CD4-positive, alpha-beta memory T cell (primary cell): ENCODE measurements at regions not wholly inside any gene's neighbourhood (a gene's known extent, or its start where the extent isn't known, plus 50 kb on each side); places are given as distances from the start of the nearest gene placed in this dataset.

Experiments
- CTCF ChIA-PET: fragments of 350-600 bp; sonication (Branson Sonifier 250); formaldehyde crosslinking; loops from one replicate; lab custom pipeline; 2021; ENCODE audit warnings: inconsistent platforms; ENCODE audit not compliant: partially characterized antibody; lab: Charles Lee
- POLR2A ChIA-PET: fragments of 350-600 bp; sonication (Branson Sonifier 250); formaldehyde crosslinking; loops from one replicate; lab custom pipeline; 2021; ENCODE audit not compliant: partially characterized antibody; lab: Charles Lee
- DNase-seq, 5 donors: peaks; one replicate each; pipeline versions ENCODE4 v3.0.0 to v3.0.0-alpha.2; 2020 to 2022; ENCODE audit warnings: mixed read lengths in 1 of 5
- H3K27ac ChIP-seq: one replicate; pipeline ENCODE4 v1.7.0; 2013; ENCODE audit warnings: low read depth, low read length
- H3K27me3 ChIP-seq: 2 replicates; pipeline ENCODE4 v1.7.0; 2013; ENCODE audit warnings: mild to moderate bottlenecking, low read length, moderate library complexity; ENCODE audit not compliant: insufficient read depth
- H3K36me3 ChIP-seq: 2 replicates; pipeline ENCODE4 v1.7.0; 2013; ENCODE audit warnings: mild to moderate bottlenecking, low read length, moderate library complexity; ENCODE audit not compliant: insufficient read depth
- H3K4me1 ChIP-seq: 2 replicates; pipeline ENCODE4 v1.7.0; 2013; ENCODE audit warnings: mild to moderate bottlenecking, low read length, moderate library complexity; ENCODE audit not compliant: insufficient read depth
- H3K4me3 ChIP-seq, 2 donors: one replicate each; pipeline ENCODE4 v1.7.0; 2013; ENCODE audit warnings: low read length in 2 of 2, mild to moderate bottlenecking in 1 of 2
- H3K9me3 ChIP-seq, 2 donors: one replicate each; pipeline ENCODE4 v1.7.0; 2013; ENCODE audit warnings: low read length in 2 of 2, control low read depth in 1 of 2; ENCODE audit not compliant: control insufficient read depth in 1 of 2
- H3K27ac Mint-ChIP-seq, 7 donors: one replicate each; pipeline ENCODE4 v1.8.0; 2020 to 2021; ENCODE audit warnings: mixed read lengths in 7 of 7, mild to moderate bottlenecking in 6 of 7, inconsistent platforms in 3 of 7, moderate library complexity in 3 of 7
- H3K27me3 Mint-ChIP-seq, 2 donors: one replicate each; pipeline ENCODE4 v1.8.0; 2020 to 2021; ENCODE audit warnings: mixed read lengths in 2 of 2
- H3K36me3 Mint-ChIP-seq, 2 donors: one replicate each; pipeline ENCODE4 v1.8.0; 2020 to 2021; ENCODE audit warnings: mixed read lengths in 2 of 2, inconsistent platforms in 1 of 2, mild to moderate bottlenecking in 1 of 2
- H3K4me1 Mint-ChIP-seq, 4 donors: one replicate each; pipeline ENCODE4 v1.8.0; 2020 to 2021; ENCODE audit warnings: mixed read lengths in 4 of 4, mild to moderate bottlenecking in 1 of 4
- H3K4me3 Mint-ChIP-seq, 8 donors: one replicate each; pipeline ENCODE4 v1.8.0; 2020 to 2021; ENCODE audit warnings: mixed read lengths in 8 of 8, mild to moderate bottlenecking in 7 of 8, moderate library complexity in 6 of 8, inconsistent platforms in 3 of 8
- H3K9me3 Mint-ChIP-seq, 8 donors: one replicate each; pipeline ENCODE4 v1.8.0; 2020 to 2021; ENCODE audit warnings: mixed read lengths in 8 of 8, mild to moderate bottlenecking in 5 of 8, inconsistent platforms in 3 of 8, moderate library complexity in 1 of 8
- intact Hi-C: fragments of 100-400 bp; cut with micrococcal nuclease; formaldehyde crosslinking; loops from one replicate; pipeline ENCODE4 v1.15.1; 2023

DNA sequence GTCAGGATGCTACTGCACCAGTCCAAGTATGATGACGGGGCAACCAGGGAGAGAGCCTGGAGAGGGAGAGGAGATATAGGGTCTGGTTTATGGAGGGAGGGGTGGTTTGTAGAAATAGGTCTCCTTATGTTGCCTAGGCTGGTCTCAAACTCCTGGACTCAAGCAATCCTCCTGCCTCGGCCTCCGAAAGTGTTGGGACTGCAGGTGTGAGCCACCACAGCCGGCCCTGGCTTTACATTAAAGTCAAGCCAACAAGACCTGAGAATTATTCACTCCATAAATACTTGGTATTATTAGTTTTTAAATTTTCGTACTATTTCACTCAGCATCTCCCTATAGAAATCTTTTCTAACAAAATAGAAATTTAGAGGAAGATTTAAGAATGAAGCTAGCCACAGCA lies 86.8 kb downstream of the MATN1 start:
- intact Hi-C loops = no loop called here
- Histone ChIP-seq H3K27ac (no peak overlapping the region), H3K36me3 (no peaks in the 10 kb centered on the region), H3K4me3 (no peak overlapping the region), H3K4me1 (no peaks in the 10 kb centered on the region), H3K27me3 (no peaks in the 10 kb centered on the region), H3K9me3 (no peaks in the 10 kb centered on the region)
- ChIA-PET CTCF (no interaction called here), POLR2A (no interaction called here)
- Mint-ChIP-seq H3K4me1 (no peaks in the 10 kb centered on the region), H3K36me3 (no peaks in the 10 kb centered on the region), H3K27me3 (peaks cover 2 to 4% of the 10 kb centered on the region in 2 donors), H3K27ac (no peak overlapping the region), H3K4me3 (no peak overlapping the region), H3K9me3 (no peaks in the 10 kb centered on the region)
- DNase-seq = no peak

DNA sequence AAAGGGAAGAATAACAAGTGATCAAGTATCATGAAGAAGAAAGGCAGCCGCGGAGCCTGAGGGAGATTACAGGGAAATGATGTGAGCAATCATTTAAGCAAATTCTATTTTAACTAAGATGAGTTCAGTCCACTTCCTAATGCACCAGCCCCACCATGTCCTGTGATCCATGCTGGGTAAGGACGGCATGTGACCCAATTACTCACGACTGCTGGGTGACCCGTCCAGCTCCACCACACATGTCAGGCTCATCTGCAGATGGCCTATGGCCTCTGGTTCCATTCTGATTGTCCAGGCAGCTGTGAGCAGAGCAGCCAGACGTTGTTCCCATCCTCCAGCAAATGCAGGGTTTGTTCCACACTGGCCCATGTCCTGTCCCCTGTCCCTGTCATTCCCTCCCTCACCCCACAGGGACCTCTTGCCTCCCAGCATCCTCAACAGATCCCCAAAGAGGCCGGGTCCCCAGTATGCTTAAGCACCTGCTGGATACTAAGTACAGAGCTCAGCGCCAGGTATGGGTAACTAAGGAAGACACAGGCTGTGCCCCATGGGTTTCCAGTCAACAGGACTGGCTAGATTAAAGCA lies 87.9 kb downstream of the MATN1 start:
- peaks cover 2 to 9% of the 10 kb centered on the region in 2 donors for H3K27me3 Mint-ChIP-seq
- H3K27ac Mint-ChIP-seq = no peak overlapping the region
- H3K36me3 Mint-ChIP-seq = no peaks in the 10 kb centered on the region
- ChIA-PET CTCF (no interaction called here), POLR2A (no interaction called here)
- Histone ChIP-seq H3K36me3 (no peaks in the 10 kb centered on the region), H3K4me1 (no peaks in the 10 kb centered on the region), H3K27ac (no peak overlapping the region), H3K4me3 (no peak overlapping the region), H3K9me3 (no peaks in the 10 kb centered on the region), H3K27me3 (no peaks in the 10 kb centered on the region)
- no peak for DNase-seq
- H3K4me3 Mint-ChIP-seq = no peak overlapping the region
- H3K4me1 Mint-ChIP-seq = no peaks in the 10 kb centered on the region
- peaks cover 0 to 2% (median 0%) of the 10 kb centered on the region in 8 donors for H3K9me3 Mint-ChIP-seq
- intact Hi-C loops = no loop called here

DNA sequence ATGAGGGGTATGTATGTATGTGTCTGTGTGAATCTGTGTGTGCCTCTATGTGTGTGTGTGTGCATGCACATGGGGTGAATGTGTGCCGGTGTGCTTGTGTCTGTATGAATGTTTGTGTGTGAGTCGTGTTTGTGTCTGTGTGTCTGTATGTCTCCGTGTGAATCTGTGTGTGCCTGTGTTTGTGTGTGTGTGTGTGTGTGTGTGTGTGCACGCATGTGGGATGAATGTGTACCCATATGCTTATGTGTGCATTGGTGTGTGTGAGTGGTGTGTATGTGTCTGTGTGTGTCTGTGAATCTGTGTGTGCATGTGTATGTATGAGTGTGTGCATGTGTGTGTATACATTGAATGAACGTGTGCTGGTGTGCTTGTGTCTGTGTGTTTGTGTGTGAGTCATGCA lies 88.9 kb downstream of the MATN1 start:
- H3K27me3 Mint-ChIP-seq = peaks cover 2 to 11% of the 10 kb centered on the region in 2 donors
- no peaks in the 10 kb centered on the region for H3K36me3 Mint-ChIP-seq
- Histone ChIP-seq H3K4me3 (no peak overlapping the region), H3K9me3 (no peaks in the 10 kb centered on the region), H3K27ac (no peak overlapping the region), H3K4me1 (no peaks in the 10 kb centered on the region), H3K36me3 (no peaks in the 10 kb centered on the region), H3K27me3 (no peaks in the 10 kb centered on the region)
- ChIA-PET CTCF (no interaction called here), POLR2A (no interaction called here)
- no peak overlapping the region for H3K27ac Mint-ChIP-seq
- intact Hi-C loops = no loop called here
- H3K4me3 Mint-ChIP-seq = no peak overlapping the region
- DNase-seq = no peak
- peaks cover 0 to 2% (median 0%) of the 10 kb centered on the region in 8 donors for H3K9me3 Mint-ChIP-seq
- H3K4me1 Mint-ChIP-seq = no peaks in the 10 kb centered on the region

DNA sequence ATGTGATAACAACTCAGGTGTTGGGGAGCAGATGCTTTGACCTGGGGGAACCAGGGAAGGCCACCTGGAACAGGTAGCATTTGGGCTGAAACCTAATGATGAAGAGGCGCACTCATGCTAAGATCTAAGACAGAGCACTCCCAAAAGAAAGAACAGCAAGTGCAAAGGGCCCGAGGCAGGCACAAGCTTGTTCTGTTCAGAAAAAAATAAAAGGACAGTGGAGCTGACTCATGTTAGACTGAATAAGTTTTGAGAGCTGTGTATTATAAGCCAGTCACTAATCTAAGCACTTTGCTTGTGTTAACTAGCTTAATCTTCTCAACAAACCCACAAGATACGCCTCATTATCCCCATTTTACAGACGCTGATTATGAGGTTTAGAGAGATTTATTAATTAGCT lies 90.1 kb downstream of the MATN1 start:
- Mint-ChIP-seq H3K36me3 (no peaks in the 10 kb centered on the region), H3K9me3 (peaks cover 0 to 3% (median 0%) of the 10 kb centered on the region in 8 donors), H3K27me3 (peaks cover 11 to 23% of the 10 kb centered on the region in 2 donors), H3K27ac (no peak overlapping the region), H3K4me1 (no peaks in the 10 kb centered on the region), H3K4me3 (no peak overlapping the region)
- POLR2A ChIA-PET = no interaction called here
- no peak overlapping the region for H3K4me3 ChIP-seq
- H3K27me3 ChIP-seq = no peaks in the 10 kb centered on the region
- CTCF ChIA-PET = no interaction called here
- H3K36me3 ChIP-seq = no peaks in the 10 kb centered on the region
- DNase-seq = no peak
- no peaks in the 10 kb centered on the region for H3K9me3 ChIP-seq
- no peak overlapping the region for H3K27ac ChIP-seq
- intact Hi-C loops = no loop called here
- H3K4me1 ChIP-seq = no peaks in the 10 kb centered on the region

DNA sequence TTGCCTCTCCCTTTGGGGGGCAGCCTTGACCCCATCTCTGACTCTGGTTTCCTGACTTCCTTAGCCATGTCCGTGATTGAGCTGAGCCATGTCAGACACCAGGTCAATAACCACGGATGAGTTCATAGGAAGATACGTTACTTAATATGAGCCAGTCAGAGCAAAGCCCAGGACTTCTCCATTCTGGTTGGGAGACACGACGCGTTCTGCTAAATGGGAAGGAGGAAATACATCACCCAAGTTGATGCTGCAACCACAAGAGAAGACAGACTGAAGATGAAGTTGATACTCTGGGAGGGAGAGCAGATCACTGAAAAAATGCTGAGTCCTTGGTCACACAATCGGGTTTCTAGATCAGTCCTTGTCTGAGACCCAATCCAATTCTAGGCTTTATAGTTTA lies 90.9 kb downstream of the MATN1 start:
- Histone ChIP-seq H3K27ac (no peak overlapping the region), H3K9me3 (no peaks in the 10 kb centered on the region), H3K4me3 (no peak overlapping the region), H3K27me3 (no peaks in the 10 kb centered on the region), H3K4me1 (no peaks in the 10 kb centered on the region), H3K36me3 (no peaks in the 10 kb centered on the region)
- Mint-ChIP-seq H3K27me3 (peaks cover 19 to 30% of the 10 kb centered on the region in 2 donors), H3K9me3 (peaks cover 0 to 8% (median 5%) of the 10 kb centered on the region in 8 donors), H3K36me3 (no peaks in the 10 kb centered on the region), H3K4me3 (no peak overlapping the region), H3K4me1 (no peaks in the 10 kb centered on the region), H3K27ac (no peak overlapping the region)
- CTCF ChIA-PET = no interaction called here
- POLR2A ChIA-PET = no interaction called here
- DNase-seq = no peak
- intact Hi-C loops = no loop called here

DNA sequence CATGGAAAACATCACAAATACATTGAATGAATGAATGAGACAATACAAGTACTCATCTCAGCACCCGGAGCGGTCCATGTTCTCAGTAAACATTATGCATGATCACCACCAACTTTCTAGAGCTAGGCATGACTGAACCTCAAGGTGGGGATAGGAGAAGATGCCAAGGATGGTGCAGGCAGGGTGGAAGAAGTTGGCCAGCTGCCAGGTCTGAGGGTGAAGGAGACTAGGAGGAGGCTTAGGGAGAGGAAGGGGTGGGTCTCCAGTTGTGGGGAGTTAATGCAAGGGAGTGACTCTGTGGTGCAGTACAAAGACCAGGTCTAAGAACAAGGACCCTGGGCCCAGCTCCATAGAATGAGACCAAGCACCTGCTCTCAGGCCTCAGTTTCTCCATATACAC lies 91.7 kb downstream of the MATN1 start:
- no peaks in the 10 kb centered on the region for H3K9me3 ChIP-seq
- H3K4me1 ChIP-seq = no peaks in the 10 kb centered on the region
- POLR2A ChIA-PET = no interaction called here
- no peaks in the 10 kb centered on the region for H3K4me1 Mint-ChIP-seq
- H3K36me3 Mint-ChIP-seq = no peaks in the 10 kb centered on the region
- H3K27me3 Mint-ChIP-seq = peaks cover 23 to 35% of the 10 kb centered on the region in 2 donors
- DNase-seq = no peak
- no peaks in the 10 kb centered on the region for H3K36me3 ChIP-seq
- intact Hi-C loops = no loop called here
- CTCF ChIA-PET = no interaction called here
- H3K4me3 Mint-ChIP-seq = no peak overlapping the region
- H3K4me3 ChIP-seq = no peak overlapping the region
- H3K27ac ChIP-seq = no peak overlapping the region
- H3K27ac Mint-ChIP-seq = no peak overlapping the region
- peaks cover 2 to 15% (median 11%) of the 10 kb centered on the region in 8 donors for H3K9me3 Mint-ChIP-seq
- H3K27me3 ChIP-seq = peaks cover 4% of the 10 kb centered on the region

DNA sequence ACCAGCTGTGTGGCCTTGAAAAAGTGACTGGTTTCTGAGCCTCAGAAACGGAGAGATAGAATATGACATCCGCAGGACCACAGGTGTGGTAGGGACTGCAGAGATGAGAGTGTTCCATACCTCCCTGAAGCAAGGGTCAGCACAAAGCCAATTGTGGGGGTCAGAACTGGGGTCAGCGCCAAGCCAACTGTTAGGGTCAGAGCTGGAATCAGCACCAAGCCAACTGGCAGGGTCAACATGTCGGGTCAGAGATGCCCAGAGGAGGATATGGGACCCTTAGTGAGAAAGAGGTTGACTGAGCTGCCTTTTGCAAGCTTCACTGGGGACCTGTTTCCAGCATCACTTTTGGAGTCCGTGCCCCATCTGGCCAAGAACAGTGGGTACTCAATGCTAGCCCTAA lies 93.9 kb downstream of the MATN1 start:
- Histone ChIP-seq H3K27me3 (peaks cover 4% of the 10 kb centered on the region), H3K4me3 (no peak overlapping the region), H3K27ac (no peak overlapping the region), H3K4me1 (no peaks in the 10 kb centered on the region), H3K9me3 (no peaks in the 10 kb centered on the region), H3K36me3 (no peaks in the 10 kb centered on the region)
- no peak overlapping the region for H3K27ac Mint-ChIP-seq
- no peaks in the 10 kb centered on the region for H3K4me1 Mint-ChIP-seq
- intact Hi-C loops = no loop called here
- no peak overlapping the region for H3K4me3 Mint-ChIP-seq
- ChIA-PET POLR2A (no interaction called here), CTCF (no interaction called here)
- peaks cover 2 to 22% (median 15%) of the 10 kb centered on the region in 8 donors for H3K9me3 Mint-ChIP-seq
- H3K36me3 Mint-ChIP-seq = no peaks in the 10 kb centered on the region
- no peak for DNase-seq
- H3K27me3 Mint-ChIP-seq = peaks cover 26 to 35% of the 10 kb centered on the region in 2 donors

DNA sequence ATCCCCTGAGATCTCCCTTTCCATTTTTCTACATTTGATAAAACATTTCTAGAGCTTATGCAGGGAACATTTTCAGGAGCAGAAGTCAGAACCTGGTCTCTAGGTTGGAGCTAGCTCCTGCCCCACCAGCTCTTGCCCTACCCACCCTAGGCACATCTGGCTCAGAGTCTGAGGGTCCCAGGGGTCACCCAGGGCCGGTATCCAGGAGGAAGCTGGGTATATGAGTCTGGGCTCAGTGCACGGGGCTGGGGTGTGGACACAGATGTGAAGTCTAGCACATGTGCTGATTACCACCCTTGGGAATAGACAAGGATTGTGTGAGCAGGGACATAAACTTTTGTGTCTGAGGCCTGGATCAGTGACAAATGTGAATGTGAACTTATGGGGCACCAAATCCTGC lies 95.4 kb downstream of the MATN1 start:
- intact Hi-C loops = no loop called here

More for the DNA sequence above, 95.4 kb downstream of the MATN1 start:
- DNase-seq = no peak
- H3K36me3 ChIP-seq = no peaks in the 10 kb centered on the region
- no peaks in the 10 kb centered on the region for H3K9me3 ChIP-seq
- H3K27ac Mint-ChIP-seq = no peak overlapping the region
- no peaks in the 10 kb centered on the region for H3K4me1 Mint-ChIP-seq
- H3K27ac ChIP-seq = no peak overlapping the region
- H3K27me3 Mint-ChIP-seq = peaks cover 26 to 35% of the 10 kb centered on the region in 2 donors
- CTCF ChIA-PET = no interaction called here
- no peaks in the 10 kb centered on the region for H3K36me3 Mint-ChIP-seq
- no peaks in the 10 kb centered on the region for H3K4me1 ChIP-seq
- POLR2A ChIA-PET = no interaction called here
- no peak overlapping the region for H3K4me3 Mint-ChIP-seq
- H3K27me3 ChIP-seq = peaks cover 4% of the 10 kb centered on the region
- peaks cover 5 to 35% (median 26%) of the 10 kb centered on the region in 8 donors for H3K9me3 Mint-ChIP-seq
- H3K4me3 ChIP-seq = no peak overlapping the region
